ENCODE measurements at regions not wholly inside any gene's neighbourhood (a gene's known extent, or its start where the extent isn't known, plus 50 kb on each side); places are given as distances from the start of the nearest gene placed in this dataset.

DNA sequence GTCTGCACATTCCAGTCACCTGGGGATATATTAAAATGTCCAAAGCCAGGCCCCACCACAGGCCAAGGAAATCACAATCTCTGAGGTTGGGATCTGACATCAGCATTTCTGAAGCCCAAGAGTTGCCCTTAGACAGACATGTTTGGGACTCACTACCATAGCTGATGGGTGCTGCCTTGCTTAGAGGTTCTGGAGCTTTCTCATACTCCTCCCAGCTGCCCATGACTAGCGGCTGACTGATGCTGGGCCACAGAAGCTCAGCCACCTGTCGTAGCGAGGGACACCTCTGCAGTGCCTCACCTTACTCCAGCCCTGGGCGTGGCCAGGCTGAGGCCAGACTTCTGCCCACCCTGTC, 58.8 kb upstream of the XCR1 start:
- Histone ChIP-seq H3K27ac (no peak overlapping the region), H3K4me3 (no peak overlapping the region)
- TF ChIP-seq, protein P1, sequence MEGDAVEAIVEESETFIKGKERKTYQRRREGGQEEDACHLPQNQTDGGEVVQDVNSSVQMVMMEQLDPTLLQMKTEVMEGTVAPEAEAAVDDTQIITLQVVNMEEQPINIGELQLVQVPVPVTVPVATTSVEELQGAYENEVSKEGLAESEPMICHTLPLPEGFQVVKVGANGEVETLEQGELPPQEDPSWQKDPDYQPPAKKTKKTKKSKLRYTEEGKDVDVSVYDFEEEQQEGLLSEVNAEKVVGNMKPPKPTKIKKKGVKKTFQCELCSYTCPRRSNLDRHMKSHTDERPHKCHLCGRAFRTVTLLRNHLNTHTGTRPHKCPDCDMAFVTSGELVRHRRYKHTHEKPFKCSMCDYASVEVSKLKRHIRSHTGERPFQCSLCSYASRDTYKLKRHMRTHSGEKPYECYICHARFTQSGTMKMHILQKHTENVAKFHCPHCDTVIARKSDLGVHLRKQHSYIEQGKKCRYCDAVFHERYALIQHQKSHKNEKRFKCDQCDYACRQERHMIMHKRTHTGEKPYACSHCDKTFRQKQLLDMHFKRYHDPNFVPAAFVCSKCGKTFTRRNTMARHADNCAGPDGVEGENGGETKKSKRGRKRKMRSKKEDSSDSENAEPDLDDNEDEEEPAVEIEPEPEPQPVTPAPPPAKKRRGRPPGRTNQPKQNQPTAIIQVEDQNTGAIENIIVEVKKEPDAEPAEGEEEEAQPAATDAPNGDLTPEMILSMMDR (IDR thresholded peaks at IDR 0.05) = no peak
- no peak for DNase-seq (ENCODE audit: low spot score)

- Histone ChIP-seq H3K4me3 (no peak overlapping the region), H3K27ac (no peak overlapping the region)
- DNase-seq (ENCODE audit: low spot score) = no peak
- TF ChIP-seq, protein P1 (IDR thresholded peaks at IDR 0.05) = no peak
These were observed 58.3 kb upstream of the XCR1 start for GRCh38 chr3:46085421-46086082.

- TF ChIP-seq, protein P1 (IDR thresholded peaks at IDR 0.05) = no peak
- Histone ChIP-seq H3K4me3 (no peak overlapping the region), H3K27ac (no peak overlapping the region)
- DNase-seq (ENCODE audit: low spot score) = no peak
These were observed 56.7 kb upstream of the XCR1 start for GRCh38 chr3:46083956-46084355.

GRCh38 chr3:46082849-46083248, 55.6 kb upstream of the XCR1 start:
- TF ChIP-seq, protein P1 (IDR thresholded peaks at IDR 0.05) = no peak
- H3K27ac ChIP-seq = no peak overlapping the region
- no peak overlapping the region for H3K4me3 ChIP-seq
- no peak for DNase-seq (ENCODE audit: low spot score)

DNA sequence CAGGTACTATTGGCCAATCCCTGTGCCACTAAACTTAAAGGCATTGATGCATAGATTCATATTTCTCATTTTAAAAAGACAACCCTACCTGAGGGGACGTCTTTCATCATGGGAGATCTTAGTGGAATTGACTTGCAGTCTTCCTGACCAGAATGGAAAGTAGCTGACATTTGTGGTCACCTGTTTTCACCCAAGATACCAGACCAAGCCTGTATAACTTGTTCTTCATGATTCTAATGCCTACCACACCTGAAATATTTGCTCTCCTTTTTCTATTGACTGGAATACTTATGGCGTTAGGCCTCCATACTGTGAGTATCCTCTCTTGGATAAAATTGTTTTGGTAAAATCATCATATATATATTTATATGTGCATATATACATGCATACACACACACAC, 54.7 kb upstream of the XCR1 start:
- no peak for DNase-seq (ENCODE audit: low spot score)
- TF ChIP-seq, protein P1 (IDR thresholded peaks at IDR 0.05) = no peak
- Histone ChIP-seq H3K27ac (no peak overlapping the region), H3K4me3 (no peak overlapping the region)

DNA sequence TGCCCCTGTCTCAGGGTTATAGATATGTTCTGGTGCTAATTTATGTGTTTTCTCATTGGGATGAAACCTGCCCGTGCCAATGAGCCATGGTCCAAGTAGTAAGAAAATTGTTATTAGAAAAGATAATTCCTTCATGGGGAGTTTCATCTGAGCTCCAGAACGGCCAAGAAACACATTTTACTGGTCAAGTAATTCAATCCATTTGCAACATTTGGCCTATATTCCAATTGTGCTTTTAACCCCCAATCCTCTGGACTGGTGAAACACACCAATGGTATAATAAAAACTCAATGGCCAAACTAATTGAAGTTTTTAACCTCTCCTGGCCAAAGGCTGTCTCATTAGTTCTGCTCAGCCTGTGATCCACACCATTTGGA, 53.7 kb upstream of the XCR1 start:
- Histone ChIP-seq H3K4me3 (no peak overlapping the region), H3K27ac (no peak overlapping the region)
- DNase-seq (ENCODE audit: low spot score) = no peak
- TF ChIP-seq, protein P1 (IDR thresholded peaks at IDR 0.05) = no peak

DNA sequence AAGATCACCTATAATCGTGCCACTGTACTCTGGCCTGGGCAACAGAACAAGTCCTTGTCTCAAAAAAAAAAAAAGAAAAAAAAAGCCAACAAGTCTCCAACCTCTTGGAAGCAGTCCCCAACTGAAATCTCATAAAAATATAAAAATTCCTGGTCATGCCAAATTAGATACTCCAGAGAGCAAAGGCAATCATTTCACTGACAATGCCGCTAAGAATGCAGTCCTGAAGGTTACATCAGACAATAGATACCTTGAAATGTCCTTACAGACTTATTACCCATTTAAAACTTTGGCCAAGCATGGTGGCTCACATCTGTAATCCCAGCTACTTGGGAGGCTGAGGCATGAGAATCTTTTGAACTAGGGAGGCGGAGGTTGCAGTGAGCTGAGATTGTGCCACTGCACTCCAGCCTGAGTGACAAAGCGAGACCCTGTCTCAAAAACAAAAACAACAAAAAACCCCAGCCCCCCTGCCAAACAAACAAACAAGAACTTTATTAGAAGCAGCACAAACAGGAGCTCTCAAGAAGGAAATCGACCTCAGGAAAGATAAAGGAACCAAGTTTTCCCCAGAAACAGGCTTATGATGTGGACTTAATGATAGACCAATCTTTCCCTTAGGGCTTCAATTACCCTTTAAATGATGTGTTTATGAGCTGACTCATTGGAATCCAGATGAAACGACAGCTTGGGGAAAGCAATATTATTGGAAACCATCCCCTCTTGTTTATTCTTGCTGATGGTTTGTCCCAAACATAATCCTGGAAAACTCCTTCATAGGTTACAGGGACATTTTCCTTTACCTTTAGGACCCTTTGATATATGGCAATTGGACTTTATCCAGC, 53.1 kb upstream of the XCR1 start:
- Histone ChIP-seq H3K4me3 (no peak overlapping the region), H3K27ac (no peak overlapping the region)
- TF ChIP-seq, protein P1 (IDR thresholded peaks at IDR 0.05) = no peak
- no peak for DNase-seq (ENCODE audit: low spot score)
